Activated CD8-positive, alpha-beta T cell treated with anti-CD3 and anti-CD28 coated beads for 36 hours (primary cell): ENCODE measurements at regions not wholly inside any gene's neighbourhood (a gene's known extent, or its start where the extent isn't known, plus 50 kb on each side); places are given as distances from the start of the nearest gene placed in this dataset.

Experiments used
- ATAC-seq: fragments of 200-7000 bp; cut with Tn5 transposase; one replicate; pipeline ENCODE4 v1.10.0; 2021; ENCODE audit warnings: mild to moderate bottlenecking, moderate library complexity
- CTCF ChIA-PET: fragments of 350-600 bp; sonication (Branson Sonifier 250); formaldehyde crosslinking; loops from one replicate; lab custom pipeline; 2021; ENCODE audit warnings: antibody characterized with exemption; lab: Charles Lee
- POLR2A ChIA-PET: fragments of 350-600 bp; sonication (Branson Sonifier 250); formaldehyde crosslinking; loops from one replicate; lab custom pipeline; 2021; ENCODE audit warnings: antibody characterized with exemption; lab: Charles Lee
- DNase-seq: peaks from one replicate; pipeline ENCODE4 v3.0.0-alpha.2; 2020
- H3K27ac Mint-ChIP-seq: one replicate; pipeline ENCODE4 v1.8.0; 2021; ENCODE audit warnings: mild to moderate bottlenecking, mixed read lengths
- H3K27me3 Mint-ChIP-seq: one replicate; pipeline ENCODE4 v1.8.0; 2021; ENCODE audit warnings: mixed read lengths
- H3K36me3 Mint-ChIP-seq: one replicate; pipeline ENCODE4 v1.8.0; 2021; ENCODE audit warnings: low read depth, mixed read lengths
- H3K4me1 Mint-ChIP-seq: one replicate; pipeline ENCODE4 v1.8.0; 2021; ENCODE audit warnings: low read depth, mixed read lengths
- H3K4me3 Mint-ChIP-seq: one replicate; pipeline ENCODE4 v1.8.0; 2021; ENCODE audit warnings: mild to moderate bottlenecking, moderate library complexity, mixed read lengths
- H3K9me3 Mint-ChIP-seq: one replicate; pipeline ENCODE4 v1.8.0; 2021; ENCODE audit warnings: mixed read lengths
- intact Hi-C: fragments of 100-400 bp; cut with micrococcal nuclease; formaldehyde crosslinking; loops from one replicate; pipeline ENCODE4 v1.10.0; 2022
- TF ChIP-seq, protein P1 (sequence below): fragments of 200-600 bp; IDR thresholded peaks from one replicate; pipeline ENCODE4 v1.8.0; 2022; ENCODE audit warnings: antibody characterized with exemption, mild to moderate bottlenecking

DNA sequence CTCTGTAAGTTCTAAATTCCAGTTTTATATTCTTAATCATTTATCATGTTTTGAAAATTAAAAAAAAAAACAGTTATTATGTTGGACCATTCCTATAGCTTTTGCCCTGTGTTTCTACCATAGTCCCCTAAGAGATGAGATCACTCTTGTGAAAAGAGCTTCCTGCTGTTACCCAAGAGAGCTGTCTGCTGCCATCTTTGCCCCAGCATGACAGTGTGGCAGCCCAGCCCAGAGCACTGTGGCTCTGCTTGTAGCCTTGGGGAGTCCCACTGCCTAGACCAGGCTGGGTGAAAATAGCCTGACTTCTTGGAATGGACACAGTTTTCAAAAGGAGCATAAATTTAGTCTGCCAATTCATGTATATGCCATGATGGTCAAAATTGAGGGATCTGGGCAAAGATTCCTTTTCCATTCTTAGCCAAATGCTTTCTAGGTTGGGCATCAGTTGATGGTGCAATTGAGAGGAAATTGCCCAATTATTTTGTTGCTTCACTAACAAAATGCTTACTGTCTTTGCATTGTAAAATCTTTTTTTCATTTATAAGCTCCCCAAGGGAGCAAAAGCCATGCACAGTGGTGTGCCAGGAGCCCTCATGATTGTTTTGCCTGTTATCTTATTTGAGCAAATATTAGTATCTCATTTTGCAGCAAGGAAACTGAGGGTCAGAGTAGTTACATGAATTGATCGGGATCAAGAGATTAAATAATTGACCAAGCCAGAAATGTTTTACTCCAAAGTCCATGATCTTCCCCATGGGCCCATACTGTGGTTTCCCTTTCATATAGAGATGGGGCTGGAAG is 72.8 kb downstream of the ETS2 start:
- intact Hi-C loops = no loop called here
- H3K4me1 Mint-ChIP-seq = no peaks in the 10 kb centered on the region
- no peaks in the 10 kb centered on the region for H3K27me3 Mint-ChIP-seq
- ChIA-PET CTCF (interaction anchor here (1.0 kb wide), 1 partner anchor 9 kb away, joined by 3 read pairs; no protein-coding TSS in a partner anchor), POLR2A (interaction anchor here (0.6 kb wide), 1 partner anchor 472 kb away, joined by 4 read pairs; no protein-coding TSS in a partner anchor)
- peaks cover 11% of the 10 kb centered on the region for H3K9me3 Mint-ChIP-seq
- TF ChIP-seq, protein P1, sequence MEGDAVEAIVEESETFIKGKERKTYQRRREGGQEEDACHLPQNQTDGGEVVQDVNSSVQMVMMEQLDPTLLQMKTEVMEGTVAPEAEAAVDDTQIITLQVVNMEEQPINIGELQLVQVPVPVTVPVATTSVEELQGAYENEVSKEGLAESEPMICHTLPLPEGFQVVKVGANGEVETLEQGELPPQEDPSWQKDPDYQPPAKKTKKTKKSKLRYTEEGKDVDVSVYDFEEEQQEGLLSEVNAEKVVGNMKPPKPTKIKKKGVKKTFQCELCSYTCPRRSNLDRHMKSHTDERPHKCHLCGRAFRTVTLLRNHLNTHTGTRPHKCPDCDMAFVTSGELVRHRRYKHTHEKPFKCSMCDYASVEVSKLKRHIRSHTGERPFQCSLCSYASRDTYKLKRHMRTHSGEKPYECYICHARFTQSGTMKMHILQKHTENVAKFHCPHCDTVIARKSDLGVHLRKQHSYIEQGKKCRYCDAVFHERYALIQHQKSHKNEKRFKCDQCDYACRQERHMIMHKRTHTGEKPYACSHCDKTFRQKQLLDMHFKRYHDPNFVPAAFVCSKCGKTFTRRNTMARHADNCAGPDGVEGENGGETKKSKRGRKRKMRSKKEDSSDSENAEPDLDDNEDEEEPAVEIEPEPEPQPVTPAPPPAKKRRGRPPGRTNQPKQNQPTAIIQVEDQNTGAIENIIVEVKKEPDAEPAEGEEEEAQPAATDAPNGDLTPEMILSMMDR = no peak
- ATAC-seq (no peak), DNase-seq (no peak)
- H3K4me3 Mint-ChIP-seq = no peak overlapping the region
- no peaks in the 10 kb centered on the region for H3K36me3 Mint-ChIP-seq
- no peak overlapping the region for H3K27ac Mint-ChIP-seq

DNA sequence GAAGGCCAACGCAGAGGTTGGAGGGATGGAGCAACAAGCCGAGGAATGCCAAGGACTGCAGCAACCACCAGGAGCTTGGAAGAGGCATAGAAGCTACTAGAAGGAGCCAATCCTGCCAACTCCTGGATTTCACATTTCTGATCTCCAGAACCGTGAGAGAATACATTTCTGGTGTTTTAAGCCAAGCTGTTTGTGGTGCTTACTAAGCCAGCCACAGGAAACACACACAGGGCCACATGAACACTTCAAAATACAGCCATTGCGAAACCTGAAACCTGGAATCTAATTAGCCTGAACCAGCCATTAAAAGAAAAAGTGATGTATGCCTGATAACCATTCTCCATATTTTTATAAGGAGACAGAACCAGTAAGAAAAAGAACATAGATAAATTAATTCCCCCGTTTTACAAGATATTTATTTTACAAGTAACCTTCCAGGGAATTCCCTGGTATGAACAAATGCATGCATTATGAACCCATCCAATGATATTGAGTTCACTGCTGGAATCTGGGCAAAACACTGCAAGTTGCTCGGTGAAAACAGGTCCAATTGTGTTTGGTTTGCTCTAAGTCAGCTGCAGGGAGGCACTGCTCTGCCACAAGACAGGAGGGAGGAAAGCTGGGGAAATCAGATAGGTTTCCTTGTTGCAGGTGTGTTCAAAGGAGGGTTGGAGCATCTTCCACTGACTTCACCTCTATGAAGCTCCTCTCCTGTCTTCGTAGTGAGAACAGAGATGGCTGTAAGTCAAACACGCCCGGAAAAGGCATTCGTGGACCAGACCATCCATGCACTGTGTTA is 70.2 kb downstream of the ETS2 start:
- POLR2A ChIA-PET = no interaction called here
- Mint-ChIP-seq H3K4me3 (no peak overlapping the region), H3K9me3 (peaks cover 7% of the 10 kb centered on the region), H3K27me3 (peaks cover 1% of the 10 kb centered on the region), H3K27ac (no peak overlapping the region), H3K36me3 (no peaks in the 10 kb centered on the region), H3K4me1 (peaks cover 2% of the 10 kb centered on the region)
- intact Hi-C loops = no loop called here
- TF ChIP-seq, protein P1 = no peak
- ATAC-seq = no peak
- DNase-seq = no peak
- CTCF ChIA-PET = no interaction called here
